ENCODE measurements at regions not wholly inside any gene's neighbourhood (a gene's known extent, or its start where the extent isn't known, plus 50 kb on each side); places are given as distances from the start of the nearest gene placed in this dataset.

GRCh38 chr11:70641369-70641768 is 243.0 kb downstream of the CTTN start:
- TF ChIP-seq ELF1 (IDR thresholded peaks at IDR 0.05; ENCODE audit: borderline replicate concordance, low read depth), result no peak
- no peak for TF ChIP-seq RAD21 (IDR thresholded peaks at IDR 0.05; ENCODE audit: low read depth)
- no peak for TF ChIP-seq POLR2A (IDR thresholded peaks at IDR 0.05; ENCODE audit: borderline replicate concordance, extremely low read depth, insufficient read depth, insufficient read length)
- no peak for TF ChIP-seq CBX3 (IDR thresholded peaks at IDR 0.05; ENCODE audit: low read depth)
- TF ChIP-seq SRF (IDR thresholded peaks at IDR 0.05; ENCODE audit: low read depth), result no peak
- TF ChIP-seq EGR1 (IDR thresholded peaks at IDR 0.05; ENCODE audit: low read depth), result no peak
- TF ChIP-seq SP1 (IDR thresholded peaks at IDR 0.05; ENCODE audit: low read depth), result no peak
- no peak for TF ChIP-seq ZFX (IDR thresholded peaks at IDR 0.05)
- TF ChIP-seq YY1 (IDR thresholded peaks at IDR 0.05; ENCODE audit: extremely low read depth, insufficient replicate concordance, low read depth, low read length), result no peak
- TF ChIP-seq FOSL1 (IDR thresholded peaks at IDR 0.05; ENCODE audit: low read depth), result no peak
- TF ChIP-seq, protein P1, sequence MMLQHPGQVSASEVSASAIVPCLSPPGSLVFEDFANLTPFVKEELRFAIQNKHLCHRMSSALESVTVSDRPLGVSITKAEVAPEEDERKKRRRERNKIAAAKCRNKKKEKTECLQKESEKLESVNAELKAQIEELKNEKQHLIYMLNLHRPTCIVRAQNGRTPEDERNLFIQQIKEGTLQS (IDR thresholded peaks at IDR 0.05), result no peak
- ChIA-PET RAD21 (ENCODE audit: low non-redundant PET in 1 of 2, low total read pairs in 2 of 2, uncharacterized antibody in 2 of 2, unreplicated experiment in 2 of 2) (no interaction called here), CTCF (no interaction called here), POLR2A (no interaction called here)
- Histone ChIP-seq H3K36me3 (ENCODE audit: control insufficient read depth in 1 of 2, insufficient read depth in 2 of 2, low read length in 2 of 2) (no peaks in the 10 kb centered on the region), H2AFZ (ENCODE audit: low read depth, low read length, poor library complexity, severe bottlenecking) (no peak overlapping the region), H3K27ac (ENCODE audit: low read depth, low read length) (no peak overlapping the region), H3K79me2 (ENCODE audit: insufficient read depth, low read length) (no peaks in the 10 kb centered on the region), H3K4me1 (ENCODE audit: control insufficient read depth in 1 of 2, insufficient read depth in 2 of 2, low read length in 2 of 2) (no peaks in the 10 kb centered on the region), H4K20me1 (ENCODE audit: insufficient read depth) (no peaks in the 10 kb centered on the region), H3K4me3 (replicated peaks in 1 of 2; ENCODE audit: low read depth in 1 of 2, low read length in 2 of 2) (no peak overlapping the region), H3K9me3 (ENCODE audit: control insufficient read depth in 1 of 2, insufficient read depth in 1 of 2, low read depth in 1 of 2, low read length in 2 of 2) (no peaks in the 10 kb centered on the region), H3K27me3 (ENCODE audit: insufficient read depth, low read length) (peaks cover 7% of the 10 kb centered on the region; the same call in 1 of the 2 replicates), H3K9me2 (ENCODE audit: insufficient read depth) (no peaks in the 10 kb centered on the region), H3K4me2 (ENCODE audit: low read length) (no peak overlapping the region), H3K9ac (ENCODE audit: low read length) (no peak overlapping the region)
- no peak for ATAC-seq
- DNase-seq (ENCODE audit: low read depth, low spot score), result no peak
- no TSS peak for BruUV-seq (replicated peaks)
- intact Hi-C loops (cut with micrococcal nuclease), result no loop called here

- H3K9ac ChIP-seq (ENCODE audit: low read length), result no peak overlapping the region
- H3K79me2 ChIP-seq (ENCODE audit: insufficient read depth, low read length), result no peaks in the 10 kb centered on the region
- H4K20me1 ChIP-seq (ENCODE audit: insufficient read depth), result no peaks in the 10 kb centered on the region
- no peak overlapping the region for H3K4me3 ChIP-seq (replicated peaks in 1 of 2; ENCODE audit: low read depth in 1 of 2, low read length in 2 of 2)
- intact Hi-C loops (cut with micrococcal nuclease), result no loop called here
- H3K4me1 ChIP-seq (ENCODE audit: control insufficient read depth in 1 of 2, insufficient read depth in 2 of 2, low read length in 2 of 2), result no peaks in the 10 kb centered on the region
- POLR2A ChIA-PET, result no interaction called here
- ATAC-seq (no peak), DNase-seq (ENCODE audit: low read depth, low spot score) (no peak)
- H3K36me3 ChIP-seq (ENCODE audit: control insufficient read depth in 1 of 2, insufficient read depth in 2 of 2, low read length in 2 of 2), result no peaks in the 10 kb centered on the region
- no peaks in the 10 kb centered on the region for H3K9me2 ChIP-seq (ENCODE audit: insufficient read depth)
- no peak overlapping the region for H2AFZ ChIP-seq (ENCODE audit: low read depth, low read length, poor library complexity, severe bottlenecking)
- H3K9me3 ChIP-seq (ENCODE audit: control insufficient read depth in 1 of 2, insufficient read depth in 1 of 2, low read depth in 1 of 2, low read length in 2 of 2), result no peaks in the 10 kb centered on the region
- H3K4me2 ChIP-seq (ENCODE audit: low read length), result no peak overlapping the region
- H3K27ac ChIP-seq (ENCODE audit: low read depth, low read length), result no peak overlapping the region
- TF ChIP-seq RAD21 (IDR thresholded peaks at IDR 0.05; ENCODE audit: low read depth) (no peak), EZH2 (IDR thresholded peaks at IDR 0.05) (no peak), SP1 (IDR thresholded peaks at IDR 0.05; ENCODE audit: low read depth) (no peak), ELF1 (IDR thresholded peaks at IDR 0.05; ENCODE audit: borderline replicate concordance, low read depth) (no peak), ZFX (IDR thresholded peaks at IDR 0.05) (no peak), SIN3A (IDR thresholded peaks at IDR 0.05; ENCODE audit: low read depth) (no peak)
- no TSS peak for BruUV-seq (replicated peaks)
- H3K27me3 ChIP-seq (ENCODE audit: insufficient read depth, low read length), result peaks cover 7% of the 10 kb centered on the region; the same call in 1 of the 2 replicates
- CTCF ChIA-PET, result no interaction called here
- RAD21 ChIA-PET (ENCODE audit: low non-redundant PET in 1 of 2, low total read pairs in 2 of 2, uncharacterized antibody in 2 of 2, unreplicated experiment in 2 of 2), result no interaction called here
Measured at GRCh38 chr11:70642266-70642665, 243.9 kb downstream of the CTTN start.
